ENCODE measurements at regions not wholly inside any gene's neighbourhood (a gene's known extent, or its start where the extent isn't known, plus 50 kb on each side); places are given as distances from the start of the nearest gene placed in this dataset.

- TF ChIP-seq CTCF (IDR thresholded peaks at IDR 0.05; ENCODE audit: control extremely low read depth, extremely low read depth), result no peak
- Histone ChIP-seq H3K27me3 (ENCODE audit: control insufficient read depth in 3 of 3, insufficient read depth in 3 of 3, low read length in 2 of 3) (no peaks in the 10 kb centered on the region), H3K4me3 (no peak overlapping the region), H3K9me3 (ENCODE audit: control insufficient read depth in 4 of 4, insufficient read depth in 3 of 4, low read length in 3 of 4) (peaks cover 0 to 4% (median 0%) of the 10 kb centered on the region in 4 donors), H3K36me3 (ENCODE audit: control insufficient read depth in 4 of 4, insufficient read depth in 4 of 4, low read length in 4 of 4) (no peaks in the 10 kb centered on the region), H3K4me1 (ENCODE audit: control insufficient read depth in 5 of 5, insufficient read depth in 5 of 5, low read length in 5 of 5) (no peaks in the 10 kb centered on the region), H3K27ac (ENCODE audit: low read depth in 1 of 2, low read length in 1 of 2) (no peak overlapping the region), H3K9ac (ENCODE audit: insufficient read depth in 1 of 2, low read length in 2 of 2) (no peak overlapping the region)
- no peak for ATAC-seq (ENCODE audit: insufficient read depth, low FRiP score)
- WGBS, 2 donors, result 86 to 87% methylated on average over 7 of the region's 7 CpGs
- no peak for DNase-seq
Measured at GRCh38 chr3:13143381-13144004, 70.3 kb upstream of the IQSEC1 start.

- no peak for TF ChIP-seq CTCF (IDR thresholded peaks at IDR 0.05; ENCODE audit: control extremely low read depth, extremely low read depth)
- Histone ChIP-seq H3K27me3 (ENCODE audit: control insufficient read depth in 3 of 3, insufficient read depth in 3 of 3, low read length in 2 of 3) (no peaks in the 10 kb centered on the region), H3K4me1 (ENCODE audit: control insufficient read depth in 5 of 5, insufficient read depth in 5 of 5, low read length in 5 of 5) (no peaks in the 10 kb centered on the region), H3K27ac (ENCODE audit: low read depth in 1 of 2, low read length in 1 of 2) (no peak overlapping the region), H3K36me3 (ENCODE audit: control insufficient read depth in 4 of 4, insufficient read depth in 4 of 4, low read length in 4 of 4) (no peaks in the 10 kb centered on the region), H3K9ac (ENCODE audit: insufficient read depth in 1 of 2, low read length in 2 of 2) (no peak overlapping the region), H3K9me3 (ENCODE audit: control insufficient read depth in 4 of 4, insufficient read depth in 3 of 4, low read length in 3 of 4) (peaks cover 0 to 4% (median 0%) of the 10 kb centered on the region in 4 donors), H3K4me3 (no peak overlapping the region)
- no peak for ATAC-seq (ENCODE audit: insufficient read depth, low FRiP score)
- no peak for DNase-seq
- 76 to 77% methylated on average over 9 of the region's 9 CpGs for WGBS, 2 donors
Measured at GRCh38 chr3:13142552-13143380, 69.5 kb upstream of the IQSEC1 start.

- Histone ChIP-seq H3K9ac (ENCODE audit: insufficient read depth in 1 of 2, low read length in 2 of 2) (no peak overlapping the region), H3K4me1 (ENCODE audit: control insufficient read depth in 5 of 5, insufficient read depth in 5 of 5, low read length in 5 of 5) (no peaks in the 10 kb centered on the region), H3K9me3 (ENCODE audit: control insufficient read depth in 4 of 4, insufficient read depth in 3 of 4, low read length in 3 of 4) (peaks cover 0 to 4% (median 0%) of the 10 kb centered on the region in 4 donors), H3K36me3 (ENCODE audit: control insufficient read depth in 4 of 4, insufficient read depth in 4 of 4, low read length in 4 of 4) (no peaks in the 10 kb centered on the region), H3K27me3 (ENCODE audit: control insufficient read depth in 3 of 3, insufficient read depth in 3 of 3, low read length in 2 of 3) (no peaks in the 10 kb centered on the region), H3K4me3 (no peak overlapping the region), H3K27ac (ENCODE audit: low read depth in 1 of 2, low read length in 1 of 2) (no peak overlapping the region)
- TF ChIP-seq CTCF (IDR thresholded peaks at IDR 0.05; ENCODE audit: control extremely low read depth, extremely low read depth), result no peak
- peak; percentile 54 to 79 (median 66) for DNase-seq
- no peak for ATAC-seq (ENCODE audit: insufficient read depth, low FRiP score)
- 17 to 18% methylated on average over 8 of the region's 8 CpGs for WGBS, 2 donors
Measured at GRCh38 chr3:13141991-13142412, 68.8 kb upstream of the IQSEC1 start.
